ENCODE measurements at regions not wholly inside any gene's neighbourhood (a gene's known extent, or its start where the extent isn't known, plus 50 kb on each side); places are given as distances from the start of the nearest gene placed in this dataset.

DNA sequence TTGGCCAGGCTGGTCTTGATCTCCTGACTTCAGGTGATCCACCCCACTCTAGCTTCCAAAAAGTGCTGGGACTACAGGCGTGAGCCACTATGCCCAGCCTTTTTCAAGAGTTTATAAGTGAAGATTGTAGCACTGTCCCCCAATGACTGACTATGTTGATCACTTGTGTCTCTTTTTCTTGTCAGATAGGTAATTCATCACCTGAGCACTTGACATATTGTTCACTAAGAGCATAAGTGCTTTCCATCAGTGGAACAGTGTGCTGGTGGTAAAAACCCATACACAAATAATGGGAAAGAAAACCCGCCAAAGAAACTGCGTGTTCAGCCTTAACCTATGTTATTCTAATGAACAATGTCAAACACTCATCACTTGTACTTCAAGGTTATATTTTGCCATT lies 414.4 kb upstream of the CDH7 start:
- TF ChIP-seq POLR2A (IDR thresholded peaks at IDR 0.05): no peak
- TF ChIP-seq, protein P1, sequence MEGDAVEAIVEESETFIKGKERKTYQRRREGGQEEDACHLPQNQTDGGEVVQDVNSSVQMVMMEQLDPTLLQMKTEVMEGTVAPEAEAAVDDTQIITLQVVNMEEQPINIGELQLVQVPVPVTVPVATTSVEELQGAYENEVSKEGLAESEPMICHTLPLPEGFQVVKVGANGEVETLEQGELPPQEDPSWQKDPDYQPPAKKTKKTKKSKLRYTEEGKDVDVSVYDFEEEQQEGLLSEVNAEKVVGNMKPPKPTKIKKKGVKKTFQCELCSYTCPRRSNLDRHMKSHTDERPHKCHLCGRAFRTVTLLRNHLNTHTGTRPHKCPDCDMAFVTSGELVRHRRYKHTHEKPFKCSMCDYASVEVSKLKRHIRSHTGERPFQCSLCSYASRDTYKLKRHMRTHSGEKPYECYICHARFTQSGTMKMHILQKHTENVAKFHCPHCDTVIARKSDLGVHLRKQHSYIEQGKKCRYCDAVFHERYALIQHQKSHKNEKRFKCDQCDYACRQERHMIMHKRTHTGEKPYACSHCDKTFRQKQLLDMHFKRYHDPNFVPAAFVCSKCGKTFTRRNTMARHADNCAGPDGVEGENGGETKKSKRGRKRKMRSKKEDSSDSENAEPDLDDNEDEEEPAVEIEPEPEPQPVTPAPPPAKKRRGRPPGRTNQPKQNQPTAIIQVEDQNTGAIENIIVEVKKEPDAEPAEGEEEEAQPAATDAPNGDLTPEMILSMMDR (IDR thresholded peaks at IDR 0.05): no peak
